Transverse colon (tissue), 4 donors: ENCODE measurements at regions not wholly inside any gene's neighbourhood (a gene's known extent, or its start where the extent isn't known, plus 50 kb on each side); places are given as distances from the start of the nearest gene placed in this dataset.

Source experiments
- CTCF ChIP-seq, 5 experiments: fragments of 200-600 bp in 3 of 5; fragments of 450-650 bp in 2 of 5; sonication (generic) in 3 of 5; IDR thresholded peaks; 1 replicate in 2 of 5; 2 replicates in 3 of 5; pipeline ENCODE4 v1.5.1; 2016 to 2017; ENCODE audit warnings: antibody characterized with exemption in 5 of 5, inconsistent platforms in 3 of 5, mild to moderate bottlenecking in 2 of 5, moderate library complexity in 1 of 5
- EP300 ChIP-seq: sonication (generic); formaldehyde crosslinking; IDR thresholded peaks from one replicate; pipeline ENCODE4 v1.6.1; 2017; ENCODE audit warnings: antibody characterized with exemption, low read depth
- POLR2A ChIP-seq: fragments of 450-650 bp; IDR thresholded peaks from one replicate; pipeline ENCODE4 v1.6.1; 2016; ENCODE audit warnings: antibody characterized with exemption, mild to moderate bottlenecking, moderate library complexity
- POLR2AphosphoS5 ChIP-seq, 3 donors: sonication (generic); formaldehyde crosslinking; IDR thresholded peaks; one replicate each; pipeline ENCODE4 v1.6.1; 2016; ENCODE audit warnings: antibody characterized with exemption in 3 of 3

DNA sequence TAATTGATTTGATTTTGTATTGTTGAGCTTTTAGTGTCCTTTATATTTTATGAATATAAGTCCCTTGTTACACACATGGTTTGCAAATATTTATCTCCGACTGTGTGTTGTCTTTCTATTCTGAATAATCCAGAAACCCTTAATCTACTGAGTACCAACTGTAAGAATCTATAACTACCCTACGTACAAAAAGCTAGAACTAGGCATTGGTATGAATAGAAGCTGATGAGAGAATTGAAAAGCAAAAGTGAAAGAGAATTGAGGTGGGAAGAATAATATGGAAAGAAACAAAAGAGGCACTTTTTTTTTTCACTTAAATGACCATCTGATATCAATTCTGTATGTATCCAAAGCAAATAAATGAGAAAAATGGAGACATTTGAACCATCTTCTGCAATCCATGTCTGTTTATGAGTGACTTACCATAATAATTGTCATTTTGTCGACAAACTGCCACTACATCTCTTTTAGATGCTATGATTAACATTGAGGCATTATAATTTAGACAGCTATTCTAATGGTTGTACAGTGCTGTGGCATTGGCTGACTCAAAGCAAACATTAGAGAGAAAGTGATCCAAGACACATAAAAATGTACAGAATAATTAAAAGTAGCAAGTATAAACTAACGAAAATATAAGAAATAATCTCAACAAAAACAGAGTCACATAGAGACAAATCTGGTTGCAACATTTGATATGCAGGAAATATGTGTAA is 1516.6 kb upstream of the AGA start:
- TF ChIP-seq CTCF (IDR thresholded peaks at IDR 0.05) (no peak), POLR2A (no peak), POLR2AphosphoS5 (IDR thresholded peaks at IDR 0.05) (no peak), EP300 (no peak)
